ENCODE measurements at regions not wholly inside any gene's neighbourhood (a gene's known extent, or its start where the extent isn't known, plus 50 kb on each side); places are given as distances from the start of the nearest gene placed in this dataset.

DNA sequence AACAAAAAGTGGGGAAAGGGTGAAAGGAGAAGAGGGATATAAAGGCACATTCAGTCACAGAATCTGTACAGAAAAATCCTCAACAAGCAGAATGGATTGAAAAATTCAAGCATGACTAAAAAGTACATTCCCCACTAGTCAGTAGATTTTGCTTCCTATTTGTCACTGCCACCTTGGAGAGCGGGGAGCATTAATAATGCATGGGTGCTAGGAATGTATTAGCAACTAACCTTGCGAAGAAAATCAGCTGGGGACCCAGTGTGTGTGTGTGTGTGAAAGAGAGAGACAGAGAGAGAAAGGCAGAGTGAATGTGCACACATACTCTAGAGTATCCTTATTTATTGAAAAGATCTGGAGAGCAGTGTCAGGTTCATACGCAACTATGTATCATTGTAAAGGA is 968.7 kb upstream of the ZEB2 start:
- POLR2A ChIA-PET, result no interaction called here

DNA sequence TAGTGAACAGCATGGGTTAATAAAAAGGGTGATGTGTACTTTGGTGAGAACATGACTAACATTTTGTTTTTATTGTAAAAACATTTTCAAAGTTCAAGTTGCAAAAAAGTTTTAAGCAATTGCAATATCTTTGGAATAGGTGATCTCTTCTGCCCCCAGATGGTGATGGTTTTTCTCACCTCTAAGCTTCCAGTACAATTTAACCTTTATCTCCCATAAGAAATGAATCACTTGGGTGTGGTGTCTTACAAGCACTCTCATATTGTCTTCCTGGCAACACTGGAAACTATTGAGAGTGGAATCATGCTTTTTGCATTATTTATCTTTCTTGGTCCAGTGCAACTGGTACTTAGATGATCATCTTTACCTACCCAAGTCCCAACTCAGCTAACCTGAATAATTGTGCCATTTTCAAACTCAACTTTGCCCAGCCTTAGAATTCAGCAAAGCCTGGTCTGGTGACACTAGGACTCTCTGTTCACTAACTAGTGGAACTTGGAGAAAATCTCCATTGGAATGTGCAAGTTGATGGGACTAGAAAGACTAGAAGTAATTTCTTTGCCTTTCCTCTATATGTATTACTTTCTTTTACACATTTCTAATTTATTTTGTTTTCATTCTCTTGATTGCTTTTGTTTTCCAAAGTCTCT is 964.7 kb upstream of the ZEB2 start:
- DNase-seq, result no peak
- Mint-ChIP-seq H3K27ac (no peak overlapping the region), H3K4me1 (peaks cover 7% of the 10 kb centered on the region)

More for the DNA sequence above, 968.7 kb upstream of the ZEB2 start:
- H3K9me3 Mint-ChIP-seq, result peaks cover 11% of the 10 kb centered on the region
- intact Hi-C loops (cut with micrococcal nuclease), result loop anchor here (10.0 kb wide), 1 partner anchor 1324 kb away; no protein-coding TSS in a partner anchor
- TF ChIP-seq, protein P1, sequence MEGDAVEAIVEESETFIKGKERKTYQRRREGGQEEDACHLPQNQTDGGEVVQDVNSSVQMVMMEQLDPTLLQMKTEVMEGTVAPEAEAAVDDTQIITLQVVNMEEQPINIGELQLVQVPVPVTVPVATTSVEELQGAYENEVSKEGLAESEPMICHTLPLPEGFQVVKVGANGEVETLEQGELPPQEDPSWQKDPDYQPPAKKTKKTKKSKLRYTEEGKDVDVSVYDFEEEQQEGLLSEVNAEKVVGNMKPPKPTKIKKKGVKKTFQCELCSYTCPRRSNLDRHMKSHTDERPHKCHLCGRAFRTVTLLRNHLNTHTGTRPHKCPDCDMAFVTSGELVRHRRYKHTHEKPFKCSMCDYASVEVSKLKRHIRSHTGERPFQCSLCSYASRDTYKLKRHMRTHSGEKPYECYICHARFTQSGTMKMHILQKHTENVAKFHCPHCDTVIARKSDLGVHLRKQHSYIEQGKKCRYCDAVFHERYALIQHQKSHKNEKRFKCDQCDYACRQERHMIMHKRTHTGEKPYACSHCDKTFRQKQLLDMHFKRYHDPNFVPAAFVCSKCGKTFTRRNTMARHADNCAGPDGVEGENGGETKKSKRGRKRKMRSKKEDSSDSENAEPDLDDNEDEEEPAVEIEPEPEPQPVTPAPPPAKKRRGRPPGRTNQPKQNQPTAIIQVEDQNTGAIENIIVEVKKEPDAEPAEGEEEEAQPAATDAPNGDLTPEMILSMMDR (IDR thresholded peaks at IDR 0.05), result no peak
- H3K27me3 Mint-ChIP-seq, result no peaks in the 10 kb centered on the region
- H3K4me1 Mint-ChIP-seq, result peaks cover 7% of the 10 kb centered on the region
- H3K27ac Mint-ChIP-seq, result no peak overlapping the region
- DNase-seq (no peak), ATAC-seq (ENCODE audit: low read depth) (no peak)
- H3K4me3 Mint-ChIP-seq, result no peak overlapping the region
- no peaks in the 10 kb centered on the region for H3K36me3 Mint-ChIP-seq (ENCODE audit: low read depth)
- CTCF ChIA-PET, result no interaction called here

DNA sequence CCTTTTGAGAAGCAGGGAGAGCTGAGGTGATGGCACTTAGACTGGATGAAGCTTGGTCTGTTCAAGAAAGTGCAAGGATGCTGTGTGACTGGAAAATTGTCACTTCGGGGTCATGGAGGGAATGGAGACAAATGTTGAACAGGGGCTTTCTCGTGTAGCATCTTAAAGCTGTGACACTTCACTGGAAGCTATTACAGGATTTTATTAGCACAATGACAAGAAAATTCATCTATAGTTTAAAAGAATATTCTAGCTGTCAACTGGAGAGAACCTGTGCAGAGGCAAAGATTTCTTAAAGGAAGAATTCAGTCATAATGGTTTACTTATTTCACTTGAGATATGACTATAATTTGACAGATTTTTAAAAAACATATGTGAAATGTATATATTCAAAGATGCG is 963.9 kb upstream of the ZEB2 start:
- intact Hi-C loops (cut with micrococcal nuclease), result loop anchor here (2.0 to 10.0 kb wide), 2 partner anchors 269 to 1319 kb away; no protein-coding TSS in a partner anchor
- H3K27ac Mint-ChIP-seq, result no peak overlapping the region
- TF ChIP-seq, protein P1 (IDR thresholded peaks at IDR 0.05), result no peak
- H3K36me3 Mint-ChIP-seq (ENCODE audit: low read depth), result no peaks in the 10 kb centered on the region
- H3K27me3 Mint-ChIP-seq, result no peaks in the 10 kb centered on the region
- ATAC-seq (ENCODE audit: low read depth) (no peak), DNase-seq (no peak)
- no peak overlapping the region for H3K4me3 Mint-ChIP-seq
- H3K4me1 Mint-ChIP-seq, result peaks cover 7% of the 10 kb centered on the region
- H3K9me3 Mint-ChIP-seq, result no peaks in the 10 kb centered on the region
- ChIA-PET CTCF (interaction anchor here (1.6 to 2.0 kb wide), 2 partner anchors 269 to 1040 kb away, joined by 3 to 8 read pairs; no protein-coding TSS in a partner anchor), POLR2A (interaction anchor here (1.2 kb wide), 1 partner anchor 209 kb away, joined by 3 read pairs; no protein-coding TSS in a partner anchor)

More for the DNA sequence above, 964.7 kb upstream of the ZEB2 start:
- Mint-ChIP-seq H3K27me3 (no peaks in the 10 kb centered on the region), H3K36me3 (ENCODE audit: low read depth) (no peaks in the 10 kb centered on the region), H3K9me3 (no peaks in the 10 kb centered on the region), H3K4me3 (no peak overlapping the region)
- ChIA-PET POLR2A (interaction anchor here (1.2 kb wide), 1 partner anchor 209 kb away, joined by 3 read pairs; no protein-coding TSS in a partner anchor), CTCF (interaction anchor here (2.0 kb wide), 1 partner anchor 268 kb away, joined by 8 read pairs; no protein-coding TSS in a partner anchor)
- intact Hi-C loops (cut with micrococcal nuclease), result loop anchor here (2.0 to 10.0 kb wide), 2 partner anchors 268 to 1320 kb away; no protein-coding TSS in a partner anchor
- TF ChIP-seq, protein P1 (IDR thresholded peaks at IDR 0.05), result no peak
- ATAC-seq (ENCODE audit: low read depth), result peak; percentile 31

DNA sequence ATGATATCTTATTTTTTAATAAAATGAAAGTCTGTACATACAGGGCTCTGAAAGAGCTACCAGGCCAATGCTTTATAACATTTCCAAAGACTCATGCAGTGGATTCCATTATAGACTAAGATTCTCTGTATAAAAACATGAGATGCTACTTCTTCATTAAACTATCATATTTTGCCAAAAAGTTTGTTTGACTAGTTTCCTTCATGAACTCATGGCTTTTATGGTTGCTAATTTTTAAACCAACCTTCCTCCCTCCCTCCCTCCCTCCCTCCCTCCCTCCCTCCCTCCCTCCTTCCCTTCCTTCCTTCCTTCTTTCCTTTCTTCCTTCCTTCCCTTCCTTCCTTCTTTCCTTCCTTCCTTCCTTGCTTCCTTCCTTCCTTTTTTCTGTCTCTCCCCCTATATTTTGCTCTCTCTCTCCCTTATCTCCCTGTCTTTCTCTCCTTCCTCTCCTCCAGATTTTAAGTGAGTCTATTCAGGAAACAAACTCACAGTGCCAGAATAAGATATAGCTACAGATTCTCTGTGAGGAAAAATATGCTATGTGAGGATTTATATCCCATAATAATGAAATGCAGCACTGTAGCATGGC is 961.5 kb upstream of the ZEB2 start:
- ChIA-PET CTCF (no interaction called here), POLR2A (no interaction called here)
- intact Hi-C loops (cut with micrococcal nuclease), result loop anchor here (10.0 kb wide), 1 partner anchor 1317 kb away; no protein-coding TSS in a partner anchor
- TF ChIP-seq, protein P1 (IDR thresholded peaks at IDR 0.05), result no peak
- Mint-ChIP-seq H3K9me3 (no peaks in the 10 kb centered on the region), H3K4me3 (no peak overlapping the region), H3K36me3 (ENCODE audit: low read depth) (no peaks in the 10 kb centered on the region), H3K27me3 (no peaks in the 10 kb centered on the region), H3K27ac (no peak overlapping the region), H3K4me1 (peaks cover 7% of the 10 kb centered on the region)
- DNase-seq (no peak), ATAC-seq (ENCODE audit: low read depth) (no peak)

DNA sequence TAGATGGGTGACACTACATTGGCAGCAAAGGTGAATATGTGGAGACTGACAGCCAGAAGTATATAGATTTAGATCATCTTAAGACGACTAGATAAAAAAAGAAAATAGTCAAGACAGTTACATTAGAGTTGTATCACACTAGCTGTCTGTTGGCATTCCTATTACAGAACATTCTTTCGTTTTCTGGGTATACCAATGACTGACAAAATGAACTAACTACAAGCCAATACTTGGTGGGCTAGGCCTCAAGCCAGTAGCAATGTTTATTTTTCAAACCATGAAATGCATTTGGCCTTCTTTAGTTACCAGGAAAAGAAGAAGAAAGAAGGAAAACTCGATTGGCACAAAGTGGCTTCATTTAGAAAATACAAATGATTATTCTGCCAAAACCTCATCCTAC is 944.9 kb upstream of the ZEB2 start:
- no peak overlapping the region for H3K27ac Mint-ChIP-seq
- DNase-seq (no peak), ATAC-seq (ENCODE audit: low read depth) (no peak)
- H3K4me1 Mint-ChIP-seq, result no peaks in the 10 kb centered on the region
- no peak overlapping the region for H3K4me3 Mint-ChIP-seq
- peaks cover 3% of the 10 kb centered on the region for H3K9me3 Mint-ChIP-seq
- ChIA-PET POLR2A (no interaction called here), CTCF (no interaction called here)
- H3K27me3 Mint-ChIP-seq, result no peaks in the 10 kb centered on the region
- no peaks in the 10 kb centered on the region for H3K36me3 Mint-ChIP-seq (ENCODE audit: low read depth)
- intact Hi-C loops (cut with micrococcal nuclease), result no loop called here
- TF ChIP-seq, protein P1 (IDR thresholded peaks at IDR 0.05), result no peak
